ENCODE measurements at regions not wholly inside any gene's neighbourhood (a gene's known extent, or its start where the extent isn't known, plus 50 kb on each side); places are given as distances from the start of the nearest gene placed in this dataset.
A peak's percentile ranks its signal among the peaks of the same experiment; 100 is the strongest.

GRCh38 chrX:130974323-130974722 lies 71.3 kb upstream of the ENOX2 start:
- DNase-seq (ENCODE audit: low spot score): peak; percentile 46
- FAIRE-seq: no peak

DNA sequence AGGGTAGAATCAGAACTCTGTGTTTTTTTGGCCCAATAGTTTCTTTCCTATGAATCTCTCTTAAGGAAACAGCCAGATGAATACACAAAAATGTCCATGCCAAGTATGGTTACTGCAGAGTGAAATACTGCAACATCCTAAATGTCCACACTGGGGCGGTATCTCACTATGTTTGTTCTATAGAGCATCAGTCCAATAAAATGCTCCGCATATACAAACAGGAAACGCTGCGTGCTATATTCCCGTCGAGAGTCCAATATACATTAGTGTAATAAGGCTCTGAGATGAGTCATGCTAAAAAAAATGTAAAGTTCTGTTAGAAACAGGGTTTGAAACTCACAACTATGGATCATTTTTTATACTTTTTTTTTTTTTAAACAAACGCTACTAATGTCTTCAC lies 72.9 kb upstream of the ENOX2 start:
- FAIRE-seq: peak; percentile 46
- DNase-seq (ENCODE audit: low spot score): peak; percentile 5

DNA sequence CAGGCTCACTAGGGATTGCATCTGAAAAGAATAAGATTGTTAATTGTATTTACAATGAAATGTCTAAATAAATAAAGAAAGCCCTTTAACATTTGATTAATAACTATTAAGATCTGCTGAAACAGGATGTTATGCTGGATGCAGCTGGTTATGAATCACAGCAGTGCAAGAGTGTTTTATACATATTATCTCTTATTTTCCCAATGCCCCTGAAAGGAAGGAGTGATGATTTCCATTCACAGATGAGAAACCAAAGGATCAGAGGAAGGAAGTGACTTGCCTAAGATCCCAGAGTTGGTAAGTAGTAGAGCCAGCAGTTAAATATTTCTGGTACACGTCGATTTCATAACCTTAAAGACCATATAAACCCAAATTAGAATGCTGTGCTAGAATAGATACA lies 76.3 kb upstream of the ARHGAP36 start:
- DNase-seq (ENCODE audit: low spot score) (no peak), FAIRE-seq (no peak)

DNA sequence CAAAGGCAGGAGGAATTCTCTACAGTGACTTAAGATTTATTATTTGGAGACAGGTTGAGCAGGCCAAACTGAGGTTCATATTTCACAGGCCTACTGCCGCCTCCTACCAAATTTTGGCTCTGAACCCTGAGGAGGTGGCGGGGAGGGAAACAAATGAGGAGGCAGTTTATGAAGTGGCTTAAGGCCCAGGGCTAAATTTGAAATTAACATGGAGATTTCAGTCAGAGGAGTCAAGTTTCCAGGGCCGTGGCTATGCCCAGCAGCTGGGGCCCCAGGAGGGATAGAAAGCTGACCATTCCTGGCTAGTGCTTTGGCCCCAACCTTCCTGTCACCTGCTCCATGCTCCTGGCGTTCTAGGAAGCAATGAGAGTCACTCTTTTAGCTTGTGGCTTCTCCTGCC lies 73.4 kb upstream of the ARHGAP36 start:
- no peak for FAIRE-seq
- DNase-seq (ENCODE audit: low spot score): no peak

DNA sequence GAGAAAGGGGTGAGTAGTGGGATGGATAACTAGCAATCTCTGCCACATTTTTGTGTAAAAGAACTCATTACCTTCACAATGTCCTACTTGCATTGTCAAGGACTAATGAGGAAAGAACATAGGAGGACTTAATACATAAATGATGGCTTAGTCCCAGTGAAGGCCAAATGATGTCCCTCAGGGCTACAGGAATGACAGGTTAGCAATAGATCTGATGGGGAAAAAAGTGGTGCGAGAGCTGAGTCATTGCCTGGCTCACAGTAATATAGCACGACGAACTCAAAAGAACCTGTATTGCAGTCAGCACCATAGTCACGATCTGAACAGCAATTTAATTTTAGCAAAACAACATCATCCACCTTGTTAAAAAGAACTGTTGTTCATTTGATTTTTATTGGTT lies 70.9 kb upstream of the ARHGAP36 start:
- DNase-seq (ENCODE audit: low spot score) (no peak), FAIRE-seq (no peak)

GRCh38 chrX:130990723-130991122 lies 67.4 kb upstream of the ARHGAP36 start:
- FAIRE-seq (no peak), DNase-seq (ENCODE audit: low spot score) (no peak)

- no peak for DNase-seq (ENCODE audit: low spot score)
- FAIRE-seq: no peak
Observed at GRCh38 chrX:130994671-130995070, 63.5 kb upstream of the ARHGAP36 start.

GRCh38 chrX:130995439-130995838 lies 62.7 kb upstream of the ARHGAP36 start:
- FAIRE-seq (no peak), DNase-seq (ENCODE audit: low spot score) (no peak)

DNA sequence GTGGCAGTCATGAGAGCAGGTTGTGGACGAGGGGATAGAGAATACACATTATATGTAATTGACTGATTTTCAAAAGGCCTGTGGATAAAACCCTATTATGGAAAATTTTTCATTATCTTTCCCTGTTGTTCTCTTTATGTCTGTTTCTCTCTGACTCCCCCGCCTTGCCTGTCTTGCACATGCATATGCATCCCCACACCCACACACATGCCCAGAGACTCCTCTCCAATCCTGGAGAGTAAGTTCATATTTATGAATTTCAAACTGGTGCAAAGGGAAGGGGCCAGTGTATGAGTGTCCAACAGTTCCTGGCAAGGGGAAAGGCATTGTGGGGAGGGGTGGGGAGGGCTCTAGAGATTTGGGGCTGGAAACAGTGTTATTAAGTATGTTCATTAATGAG lies 60.8 kb upstream of the ARHGAP36 start:
- no peak for DNase-seq (ENCODE audit: low spot score)
- FAIRE-seq: no peak

GRCh38 chrX:130999360-130999759 lies 58.8 kb upstream of the ARHGAP36 start:
- DNase-seq (ENCODE audit: low spot score) (no peak), FAIRE-seq (no peak)
